BJ (cell line): ENCODE measurements at regions not wholly inside any gene's neighbourhood (a gene's known extent, or its start where the extent isn't known, plus 50 kb on each side); places are given as distances from the start of the nearest gene placed in this dataset.

Experiments
- CTCF ChIA-PET: fragments of 350-600 bp; formaldehyde crosslinking; extraction: SDS; loops from one replicate; lab custom pipeline; 2021; ENCODE audit warnings: antibody characterized with exemption, inconsistent platforms; lab: Yijun Ruan, JAX
- POLR2A ChIA-PET: fragments of 300-600 bp; sonication (Branson Sonifier 250); formaldehyde crosslinking; extraction: SDS; loops from one replicate; lab custom pipeline; 2021; ENCODE audit warnings: antibody characterized with exemption; lab: Charles Lee
- DNase-seq: peaks from one replicate; pipeline ENCODE4 v3.0.0-alpha.2; 2011; ENCODE audit warnings: low read depth
- H3K27me3 ChIP-seq: 2 replicates; pipeline ENCODE4 v1.6.0; 2011; ENCODE audit warnings: low read length; ENCODE audit not compliant: control insufficient read depth, insufficient read depth
- H3K36me3 ChIP-seq: 2 replicates; pipeline ENCODE4 v1.5.1; 2011; ENCODE audit warnings: low read length; ENCODE audit not compliant: control insufficient read depth, insufficient read depth
- H3K4me3 ChIP-seq: 2 replicates; pipeline ENCODE4 v1.5.1; 2011; ENCODE audit warnings: low read depth, mild to moderate bottlenecking, control low read depth, low read length
- TF ChIP-seq, protein P1 (sequence below): IDR thresholded peaks from 2 replicates; pipeline ENCODE4 v1.5.1; 2011; ENCODE audit warnings: low read depth, mild to moderate bottlenecking, control low read depth, inconsistent platforms, low read length, moderate library complexity; ENCODE audit not compliant: insufficient read depth

DNA sequence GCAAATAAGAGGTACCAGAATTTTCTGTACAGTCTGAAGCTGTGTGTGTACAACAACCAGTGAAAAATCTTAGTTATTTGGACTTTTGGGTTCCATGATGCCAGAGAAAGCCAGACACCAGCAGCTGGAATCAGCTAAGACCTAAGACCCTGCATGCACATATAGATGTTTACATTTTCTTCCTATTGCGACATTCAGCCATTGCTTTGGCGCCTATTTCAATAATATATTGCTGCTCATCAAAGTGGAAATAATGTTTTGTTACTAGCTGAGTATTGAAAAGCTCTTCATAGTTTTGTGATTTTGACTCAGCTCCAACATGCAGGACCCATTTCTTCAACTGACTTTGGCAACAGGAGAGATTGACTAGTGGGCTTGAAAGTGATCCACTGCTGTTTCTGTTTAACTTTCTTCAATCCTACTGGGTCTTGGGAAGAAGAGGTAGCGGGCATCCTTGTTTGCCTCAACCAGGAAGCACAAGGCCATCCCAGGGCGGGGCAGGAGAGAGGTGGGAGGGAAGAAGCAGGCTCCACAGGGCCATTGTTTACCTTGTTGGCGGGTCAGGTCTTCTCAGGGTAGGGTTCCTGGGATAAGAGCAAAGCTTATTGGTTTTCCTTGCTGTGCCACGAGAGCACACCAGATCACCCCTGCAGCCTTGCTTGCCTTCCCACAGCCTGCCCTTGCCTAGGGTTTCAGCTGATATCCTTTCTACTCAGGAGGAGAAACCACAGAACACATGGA is 101.3 kb upstream of the ESR1 start:
- no peak for DNase-seq
- POLR2A ChIA-PET = no interaction called here
- Histone ChIP-seq H3K4me3 (no peak overlapping the region), H3K36me3 (no peaks in the 10 kb centered on the region), H3K27me3 (no peaks in the 10 kb centered on the region)
- TF ChIP-seq, protein P1, sequence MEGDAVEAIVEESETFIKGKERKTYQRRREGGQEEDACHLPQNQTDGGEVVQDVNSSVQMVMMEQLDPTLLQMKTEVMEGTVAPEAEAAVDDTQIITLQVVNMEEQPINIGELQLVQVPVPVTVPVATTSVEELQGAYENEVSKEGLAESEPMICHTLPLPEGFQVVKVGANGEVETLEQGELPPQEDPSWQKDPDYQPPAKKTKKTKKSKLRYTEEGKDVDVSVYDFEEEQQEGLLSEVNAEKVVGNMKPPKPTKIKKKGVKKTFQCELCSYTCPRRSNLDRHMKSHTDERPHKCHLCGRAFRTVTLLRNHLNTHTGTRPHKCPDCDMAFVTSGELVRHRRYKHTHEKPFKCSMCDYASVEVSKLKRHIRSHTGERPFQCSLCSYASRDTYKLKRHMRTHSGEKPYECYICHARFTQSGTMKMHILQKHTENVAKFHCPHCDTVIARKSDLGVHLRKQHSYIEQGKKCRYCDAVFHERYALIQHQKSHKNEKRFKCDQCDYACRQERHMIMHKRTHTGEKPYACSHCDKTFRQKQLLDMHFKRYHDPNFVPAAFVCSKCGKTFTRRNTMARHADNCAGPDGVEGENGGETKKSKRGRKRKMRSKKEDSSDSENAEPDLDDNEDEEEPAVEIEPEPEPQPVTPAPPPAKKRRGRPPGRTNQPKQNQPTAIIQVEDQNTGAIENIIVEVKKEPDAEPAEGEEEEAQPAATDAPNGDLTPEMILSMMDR = no peak
- CTCF ChIA-PET = interaction anchor here (0.7 to 2.0 kb wide), 3 partner anchors 13 to 266 kb away, joined by 3 to 5 read pairs (median 4); no protein-coding TSS in a partner anchor

DNA sequence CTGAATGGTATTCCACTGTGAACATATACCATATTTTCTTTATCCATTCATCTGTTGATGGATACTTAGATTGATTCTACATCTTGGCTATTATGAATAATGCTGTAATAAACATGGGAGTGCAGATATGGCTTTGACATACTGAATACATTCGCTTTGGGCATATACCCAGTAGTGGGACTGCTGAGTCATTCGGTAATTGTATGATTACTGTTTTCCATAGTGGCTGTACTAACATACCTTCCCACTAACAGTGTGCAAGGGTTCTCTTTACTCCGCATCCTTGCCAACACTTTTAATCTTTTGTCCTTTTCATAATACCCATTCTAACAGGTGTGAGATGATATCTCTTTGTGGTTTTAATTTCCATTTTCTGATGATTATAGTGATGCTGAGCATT is 98.2 kb upstream of the ESR1 start:
- POLR2A ChIA-PET = no interaction called here
- CTCF ChIA-PET = no interaction called here
- TF ChIP-seq, protein P1 = no peak
- Histone ChIP-seq H3K4me3 (no peak overlapping the region), H3K27me3 (no peaks in the 10 kb centered on the region), H3K36me3 (no peaks in the 10 kb centered on the region)
- no peak for DNase-seq

DNA sequence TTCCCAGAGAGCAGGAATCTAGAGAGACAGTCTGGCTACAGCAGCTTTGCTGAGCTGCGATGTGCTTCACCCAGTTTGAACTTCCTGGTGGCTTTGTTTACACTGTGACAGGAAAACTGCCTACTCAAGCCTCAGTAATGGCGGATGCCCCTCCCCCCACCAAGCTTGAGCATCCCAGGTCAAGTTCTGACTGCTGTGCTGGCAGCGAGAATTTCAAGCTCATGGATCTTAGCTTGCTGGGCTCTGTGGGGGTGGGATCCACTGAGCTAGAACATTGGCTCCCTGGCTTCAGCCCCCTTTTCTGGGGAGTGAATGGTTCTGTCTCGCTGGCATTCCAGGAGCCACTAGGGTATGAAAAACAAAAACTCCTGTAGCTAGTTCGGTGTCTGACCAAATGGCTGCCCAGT is 91.0 kb upstream of the ESR1 start:
- Histone ChIP-seq H3K27me3 (no peaks in the 10 kb centered on the region), H3K4me3 (no peak overlapping the region), H3K36me3 (no peaks in the 10 kb centered on the region)
- POLR2A ChIA-PET = no interaction called here
- CTCF ChIA-PET = interaction anchor here (0.6 kb wide), 1 partner anchor 8 kb away, joined by 3 read pairs; no protein-coding TSS in a partner anchor
- no peak for DNase-seq
- TF ChIP-seq, protein P1 = no peak

DNA sequence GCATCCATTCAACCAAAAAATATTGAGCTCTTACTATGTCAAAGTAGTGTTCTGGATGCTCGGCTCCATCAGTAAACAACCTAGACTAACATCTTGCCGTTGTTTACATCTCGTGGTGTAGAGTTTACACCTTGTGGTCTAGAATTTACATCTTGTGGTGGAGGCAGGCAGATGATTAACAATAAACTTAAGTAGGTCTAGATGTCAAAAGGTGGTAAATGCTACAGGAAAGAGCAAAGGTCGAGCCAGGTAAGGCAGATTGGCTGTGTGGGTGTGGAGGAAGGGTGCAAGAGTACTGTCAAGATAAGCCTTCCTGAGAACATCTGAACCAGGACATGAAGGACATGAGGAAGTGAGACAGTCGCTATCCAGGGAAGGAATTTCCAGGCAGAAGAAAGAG is 88.4 kb upstream of the ESR1 start:
- POLR2A ChIA-PET = no interaction called here
- no peak for DNase-seq
- TF ChIP-seq, protein P1 = no peak
- CTCF ChIA-PET = no interaction called here
- Histone ChIP-seq H3K27me3 (no peaks in the 10 kb centered on the region), H3K4me3 (no peak overlapping the region), H3K36me3 (no peaks in the 10 kb centered on the region)

DNA sequence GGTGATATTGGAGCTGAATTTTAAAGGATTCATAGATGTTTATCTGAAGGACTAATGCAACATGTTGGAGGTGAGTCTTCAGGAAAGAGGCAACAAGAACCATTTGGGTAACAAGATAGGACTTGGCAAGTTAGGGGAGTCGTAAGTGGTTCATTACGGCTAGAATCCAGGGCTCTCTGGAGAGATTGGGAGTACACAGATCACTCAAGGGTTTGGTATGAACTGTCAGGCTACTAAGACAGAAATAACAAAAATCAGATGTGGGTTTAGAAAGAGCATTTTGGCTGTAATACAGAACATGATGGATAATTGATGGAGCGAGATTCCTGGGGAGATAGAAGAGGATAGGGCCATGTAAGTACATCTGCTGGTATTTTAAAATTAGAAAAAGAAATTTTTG is 86.3 kb upstream of the ESR1 start:
- Histone ChIP-seq H3K27me3 (no peaks in the 10 kb centered on the region), H3K4me3 (no peak overlapping the region), H3K36me3 (no peaks in the 10 kb centered on the region)
- ChIA-PET POLR2A (no interaction called here), CTCF (no interaction called here)
- DNase-seq = peak; percentile 17
- TF ChIP-seq, protein P1 = no peak
